T-helper 1 cell treated with Interleukin-12 subunit alpha and Interleukin-12 subunit beta and Interleukin-4 antibody, amounts not matched to agents 30 μg/mL and 1 μg/mL, for 36 hours (primary cell): ENCODE measurements at regions not wholly inside any gene's neighbourhood (a gene's known extent, or its start where the extent isn't known, plus 50 kb on each side); places are given as distances from the start of the nearest gene placed in this dataset.

Source experiments
- H3K27ac Mint-ChIP-seq: one replicate; pipeline ENCODE4 v1.8.0; 2021; ENCODE audit warnings: mild to moderate bottlenecking, mixed read lengths
- H3K27me3 Mint-ChIP-seq: one replicate; pipeline ENCODE4 v1.8.0; 2021; ENCODE audit warnings: low read depth, mixed read lengths
- H3K36me3 Mint-ChIP-seq: one replicate; pipeline ENCODE4 v1.8.0; 2021; ENCODE audit warnings: low read depth, mixed read lengths
- H3K4me1 Mint-ChIP-seq: one replicate; pipeline ENCODE4 v1.8.0; 2021; ENCODE audit warnings: low read depth, mixed read lengths
- H3K4me3 Mint-ChIP-seq: one replicate; pipeline ENCODE4 v1.8.0; 2021; ENCODE audit warnings: mild to moderate bottlenecking, moderate library complexity, mixed read lengths
- H3K9me3 Mint-ChIP-seq: one replicate; pipeline ENCODE4 v1.8.0; 2021; ENCODE audit warnings: mixed read lengths

GRCh38 chr12:130286741-130287440 is 50.8 kb upstream of the PIWIL1 start:
- H3K36me3 Mint-ChIP-seq, result no peaks in the 10 kb centered on the region
- no peak overlapping the region for H3K27ac Mint-ChIP-seq
- peaks cover 25% of the 10 kb centered on the region for H3K9me3 Mint-ChIP-seq

More at GRCh38 chr12:130286741-130287440, 50.8 kb upstream of the PIWIL1 start:
- Mint-ChIP-seq H3K4me3 (no peak overlapping the region), H3K4me1 (peaks cover 3% of the 10 kb centered on the region), H3K27me3 (no peaks in the 10 kb centered on the region)
